Esophagus (tissue), 2 donors: ENCODE measurements at regions not wholly inside any gene's neighbourhood (a gene's known extent, or its start where the extent isn't known, plus 50 kb on each side); places are given as distances from the start of the nearest gene placed in this dataset.

ENCODE experiments used
- H3K27ac ChIP-seq, 2 donors: one replicate each; pipeline ENCODE4 v1.5.1; 2013; ENCODE audit warnings: low read depth in 2 of 2, mild to moderate bottlenecking in 2 of 2, inconsistent platforms in 1 of 2, low read length in 1 of 2, moderate library complexity in 1 of 2
- H3K27me3 ChIP-seq, 2 donors: one replicate each; pipeline ENCODE4 v1.6.1; 2013; ENCODE audit warnings: low read length in 2 of 2, control low read depth in 1 of 2, mild to moderate bottlenecking in 1 of 2; ENCODE audit not compliant: insufficient read depth in 2 of 2, control insufficient read depth in 1 of 2
- H3K36me3 ChIP-seq, 2 donors: one replicate each; pipeline ENCODE4 v1.6.1; 2013; ENCODE audit warnings: low read length in 1 of 2; ENCODE audit not compliant: control insufficient read depth in 2 of 2, insufficient read depth in 2 of 2
- H3K4me1 ChIP-seq, 2 donors: one replicate each; pipeline ENCODE4 v1.6.1; 2013; ENCODE audit warnings: low read length in 1 of 2; ENCODE audit not compliant: control insufficient read depth in 2 of 2, insufficient read depth in 2 of 2
- H3K4me3 ChIP-seq, 2 donors: one replicate each; pipeline ENCODE4 v1.5.1; 2013; ENCODE audit warnings: low read length in 2 of 2, mild to moderate bottlenecking in 2 of 2, low read depth in 1 of 2, moderate library complexity in 1 of 2
- H3K9me3 ChIP-seq, 2 donors: one replicate each; pipeline ENCODE4 v1.6.1; 2013; ENCODE audit warnings: mild to moderate bottlenecking in 2 of 2, low read depth in 1 of 2, low read length in 1 of 2, moderate library complexity in 1 of 2; ENCODE audit not compliant: control insufficient read depth in 2 of 2, insufficient read depth in 1 of 2
- WGBS, 2 donors: extraction: QIAGEN DNeasy Blood & Tissue Kit; methylation state at CpG; one replicate each; pipeline ENCODE4 v1.1.7; 2013; 5-methylcytosine and 5-hydroxymethylcytosine counted together
- donor health status: healthy with polysubstance abuse.
- donor health status: Bipolar disorder and iron deficiency.

GRCh38 chr1:228852024-228852423 is 116.7 kb downstream of the RHOU start:
- H3K36me3 ChIP-seq = no peaks in the 10 kb centered on the region
- H3K27ac ChIP-seq = no peak overlapping the region
- peaks cover 0 to 2% of the 10 kb centered on the region in 2 donors for H3K4me1 ChIP-seq
- WGBS, 2 donors = 66 to 73% methylated on average over 4 of the region's 4 CpGs
- no peaks in the 10 kb centered on the region for H3K27me3 ChIP-seq
- H3K4me3 ChIP-seq = no peak overlapping the region
- H3K9me3 ChIP-seq = no peaks in the 10 kb centered on the region

- Histone ChIP-seq H3K36me3 (no peaks in the 10 kb centered on the region), H3K27me3 (no peaks in the 10 kb centered on the region), H3K9me3 (no peaks in the 10 kb centered on the region), H3K4me1 (peaks cover 0 to 2% of the 10 kb centered on the region in 2 donors), H3K27ac (no peak overlapping the region), H3K4me3 (no peak overlapping the region)
- 94 to 99% methylated on average over 3 of the region's 3 CpGs for WGBS, 2 donors
These were observed 117.3 kb downstream of the RHOU start for GRCh38 chr1:228852511-228853088.

GRCh38 chr1:228853191-228853590 is 117.9 kb downstream of the RHOU start:
- H3K36me3 ChIP-seq = no peaks in the 10 kb centered on the region
- no peak overlapping the region for H3K4me3 ChIP-seq
- H3K9me3 ChIP-seq = no peaks in the 10 kb centered on the region
- no peaks in the 10 kb centered on the region for H3K27me3 ChIP-seq
- no peak overlapping the region for H3K27ac ChIP-seq
- peaks cover 0 to 2% of the 10 kb centered on the region in 2 donors for H3K4me1 ChIP-seq
- 90 to 92% methylated on average over 2 of the region's 2 CpGs for WGBS, 2 donors

GRCh38 chr1:228853637-228854036 is 118.4 kb downstream of the RHOU start:
- H3K9me3 ChIP-seq = no peaks in the 10 kb centered on the region
- H3K27me3 ChIP-seq = no peaks in the 10 kb centered on the region
- H3K27ac ChIP-seq = no peak overlapping the region
- H3K36me3 ChIP-seq = no peaks in the 10 kb centered on the region
- WGBS, 2 donors = 59 to 76% methylated on average over 1 of the region's 1 CpG
- H3K4me3 ChIP-seq = no peak overlapping the region
- peaks cover 0 to 2% of the 10 kb centered on the region in 2 donors for H3K4me1 ChIP-seq

GRCh38 chr1:228854907-228855306 is 119.6 kb downstream of the RHOU start:
- H3K27me3 ChIP-seq = no peaks in the 10 kb centered on the region
- H3K9me3 ChIP-seq = no peaks in the 10 kb centered on the region
- no peak overlapping the region for H3K27ac ChIP-seq
- H3K36me3 ChIP-seq = no peaks in the 10 kb centered on the region
- H3K4me1 ChIP-seq = peaks cover 0 to 2% of the 10 kb centered on the region in 2 donors
- WGBS, 2 donors = 93 to 97% methylated on average over 3 of the region's 3 CpGs
- no peak overlapping the region for H3K4me3 ChIP-seq

- Histone ChIP-seq H3K27ac (no peak overlapping the region), H3K4me1 (peaks cover 0 to 3% of the 10 kb centered on the region in 2 donors), H3K27me3 (no peaks in the 10 kb centered on the region), H3K4me3 (no peak overlapping the region), H3K36me3 (no peaks in the 10 kb centered on the region), H3K9me3 (no peaks in the 10 kb centered on the region)
These were observed 122.3 kb downstream of the RHOU start for GRCh38 chr1:228857611-228858010.

GRCh38 chr1:228860911-228861831 is 125.9 kb downstream of the RHOU start:
- Histone ChIP-seq H3K4me1 (peaks cover 0 to 3% of the 10 kb centered on the region in 2 donors), H3K36me3 (no peaks in the 10 kb centered on the region), H3K27ac (peak overlapping the region; percentile 43 to 55), H3K27me3 (no peaks in the 10 kb centered on the region), H3K9me3 (no peaks in the 10 kb centered on the region), H3K4me3 (no peak overlapping the region)
- WGBS, 2 donors = 55 to 56% methylated on average over 16 of the region's 16 CpGs

GRCh38 chr1:228861832-228862180 is 126.5 kb downstream of the RHOU start:
- 72 to 82% methylated on average over 3 of the region's 3 CpGs for WGBS, 2 donors
- Histone ChIP-seq H3K36me3 (no peaks in the 10 kb centered on the region), H3K4me1 (peaks cover 0 to 3% of the 10 kb centered on the region in 2 donors), H3K9me3 (no peaks in the 10 kb centered on the region), H3K4me3 (no peak overlapping the region), H3K27ac (no peak overlapping the region), H3K27me3 (no peaks in the 10 kb centered on the region)

- Histone ChIP-seq H3K9me3 (no peaks in the 10 kb centered on the region), H3K4me1 (peaks cover 0 to 3% of the 10 kb centered on the region in 2 donors), H3K27me3 (no peaks in the 10 kb centered on the region), H3K4me3 (no peak overlapping the region), H3K27ac (no peak overlapping the region), H3K36me3 (no peaks in the 10 kb centered on the region)
- 80 to 84% methylated on average over 13 of the region's 13 CpGs for WGBS, 2 donors
These were observed 127.5 kb downstream of the RHOU start for GRCh38 chr1:228862542-228863505.
